ENCODE measurements at regions not wholly inside any gene's neighbourhood (a gene's known extent, or its start where the extent isn't known, plus 50 kb on each side); places are given as distances from the start of the nearest gene placed in this dataset.

DNA sequence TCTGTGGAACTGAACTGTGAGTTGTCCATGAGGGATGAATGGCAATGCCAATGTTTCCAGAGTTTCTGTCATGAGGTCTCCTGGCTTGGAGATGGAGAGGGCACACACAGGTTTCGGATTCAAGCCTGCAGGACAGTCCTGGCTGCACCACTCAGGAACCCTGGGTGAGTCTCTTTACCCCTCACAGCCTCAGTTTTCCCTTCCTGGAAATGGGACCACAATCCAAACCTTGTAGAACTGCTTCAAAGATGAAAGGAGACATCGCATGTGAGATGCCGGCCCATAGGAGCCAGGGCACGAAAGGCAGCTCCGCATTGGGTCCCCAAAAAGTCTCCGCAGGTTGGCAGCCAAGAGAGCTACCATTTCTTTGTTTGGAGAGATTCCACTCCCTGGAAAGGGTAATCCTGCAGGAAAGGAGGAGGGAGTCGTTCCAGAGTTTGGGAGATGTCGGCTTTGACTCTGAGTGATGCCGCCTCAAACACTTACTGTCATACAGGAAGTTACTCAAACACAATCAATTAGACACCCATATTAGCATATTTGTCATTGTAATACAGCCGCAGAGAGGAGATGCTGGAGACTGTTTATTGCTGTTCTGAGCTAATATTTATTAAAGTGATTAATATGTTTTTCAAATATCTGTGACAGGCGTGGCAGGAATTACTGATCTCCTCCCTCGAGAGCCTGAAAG lies 318.3 kb downstream of the MN1 start:
- ATAC-seq (replicated peaks) (no peak), DNase-seq (no peak)
- peaks cover 9 to 11% of the 10 kb centered on the region in 2 donors for H3K27me3 Mint-ChIP-seq
- no peak overlapping the region for H3K4me3 Mint-ChIP-seq
- H3K9me3 Mint-ChIP-seq, result peaks cover under 1 to 3% of the 10 kb centered on the region in 2 donors
- no peak overlapping the region for H3K27ac Mint-ChIP-seq
- H3K4me1 Mint-ChIP-seq, result no peaks in the 10 kb centered on the region
- no peaks in the 10 kb centered on the region for H3K36me3 Mint-ChIP-seq

DNA sequence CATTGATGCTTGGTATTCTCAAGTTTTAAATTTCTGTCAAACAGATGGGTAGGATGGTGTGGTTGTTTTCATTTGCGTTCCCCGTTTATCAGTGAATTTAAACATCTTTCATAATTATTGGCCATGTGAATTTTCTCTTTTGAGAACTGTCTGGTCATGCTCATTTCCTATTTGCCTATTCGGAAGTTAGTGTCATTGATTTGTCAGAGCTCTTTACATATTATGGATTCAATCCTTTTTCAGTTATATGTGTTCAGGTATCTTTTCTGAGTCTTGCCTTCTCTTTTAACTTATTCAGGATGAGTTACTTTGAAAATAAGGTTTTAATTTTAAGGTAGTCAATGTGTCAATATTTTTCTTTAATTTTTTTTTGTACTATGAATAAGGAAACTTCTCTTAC lies 315.7 kb downstream of the MN1 start:
- Mint-ChIP-seq H3K4me1 (no peaks in the 10 kb centered on the region), H3K27ac (no peak overlapping the region), H3K4me3 (no peak overlapping the region), H3K9me3 (peaks cover 0 to 2% of the 10 kb centered on the region in 2 donors), H3K36me3 (no peaks in the 10 kb centered on the region), H3K27me3 (peaks cover 9 to 11% of the 10 kb centered on the region in 2 donors)
- no peak for DNase-seq
- ATAC-seq (replicated peaks), result no peak

GRCh38 chr22:27487600-27488452 lies 313.7 kb downstream of the MN1 start:
- Mint-ChIP-seq H3K4me3 (no peak overlapping the region), H3K27me3 (peaks cover 5 to 7% of the 10 kb centered on the region in 2 donors), H3K27ac (no peak overlapping the region), H3K9me3 (peaks cover 12% of the 10 kb centered on the region in 2 donors), H3K4me1 (no peaks in the 10 kb centered on the region), H3K36me3 (peaks cover 0 to 6% of the 10 kb centered on the region in 2 donors)
- no peak for DNase-seq
- ATAC-seq (replicated peaks), result no peak

DNA sequence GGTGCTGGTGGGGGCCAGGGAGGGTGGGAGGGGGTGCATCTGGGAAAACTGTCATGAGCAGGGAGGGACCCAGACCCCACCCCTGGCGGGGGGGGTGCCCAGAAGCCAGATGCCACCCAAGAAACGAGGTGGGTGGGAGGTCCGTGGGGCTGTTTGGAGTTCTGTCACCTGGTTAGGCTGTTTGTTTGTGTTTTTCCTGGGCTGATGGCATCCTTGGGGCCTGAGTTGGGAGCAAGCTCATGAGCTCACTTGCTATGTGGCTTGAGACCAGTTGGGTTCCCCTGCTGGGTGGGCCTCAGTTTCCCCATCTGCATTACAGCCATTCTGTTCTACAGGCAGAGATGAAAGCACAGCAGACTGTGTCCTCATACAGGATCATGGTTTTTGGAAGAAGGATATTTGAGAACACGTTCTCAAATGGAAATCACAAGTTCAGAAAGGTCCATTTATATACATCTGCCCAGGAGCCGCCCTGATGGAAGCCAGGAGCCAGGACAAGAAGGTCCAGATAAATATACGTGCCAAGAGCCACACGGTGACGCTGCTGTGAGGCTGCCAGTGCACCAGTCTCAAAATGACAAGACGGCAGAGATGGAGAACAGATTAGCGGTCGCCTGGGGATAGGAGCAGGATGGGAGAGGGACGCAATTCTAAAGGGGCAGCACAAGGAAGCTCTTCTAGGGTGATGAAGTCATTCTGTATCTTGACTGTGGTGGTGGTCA lies 312.9 kb downstream of the MN1 start:
- peaks cover 0 to 6% of the 10 kb centered on the region in 2 donors for H3K36me3 Mint-ChIP-seq
- H3K27ac Mint-ChIP-seq, result no peak overlapping the region
- no peak for ATAC-seq (replicated peaks)
- no peak overlapping the region for H3K4me3 Mint-ChIP-seq
- peaks cover 5 to 6% of the 10 kb centered on the region in 2 donors for H3K27me3 Mint-ChIP-seq
- no peak for DNase-seq
- H3K4me1 Mint-ChIP-seq, result no peaks in the 10 kb centered on the region
- peaks cover 12 to 14% of the 10 kb centered on the region in 2 donors for H3K9me3 Mint-ChIP-seq

- H3K4me3 Mint-ChIP-seq, result no peak overlapping the region
- peaks cover 0 to 6% of the 10 kb centered on the region in 2 donors for H3K36me3 Mint-ChIP-seq
- no peaks in the 10 kb centered on the region for H3K4me1 Mint-ChIP-seq
- DNase-seq (no peak), ATAC-seq (replicated peaks) (no peak)
- no peaks in the 10 kb centered on the region for H3K27me3 Mint-ChIP-seq
- H3K27ac Mint-ChIP-seq, result no peak overlapping the region
- peaks cover 12 to 14% of the 10 kb centered on the region in 2 donors for H3K9me3 Mint-ChIP-seq
Measured at GRCh38 chr22:27489178-27489675, 312.3 kb downstream of the MN1 start.

GRCh38 chr22:27490080-27490479 lies 311.5 kb downstream of the MN1 start:
- H3K9me3 Mint-ChIP-seq, result peaks cover 12 to 14% of the 10 kb centered on the region in 2 donors
- H3K27me3 Mint-ChIP-seq, result no peaks in the 10 kb centered on the region
- no peak overlapping the region for H3K4me3 Mint-ChIP-seq
- DNase-seq (no peak), ATAC-seq (replicated peaks) (no peak)
- peaks cover 0 to 6% of the 10 kb centered on the region in 2 donors for H3K36me3 Mint-ChIP-seq
- no peak overlapping the region for H3K27ac Mint-ChIP-seq
- no peaks in the 10 kb centered on the region for H3K4me1 Mint-ChIP-seq

DNA sequence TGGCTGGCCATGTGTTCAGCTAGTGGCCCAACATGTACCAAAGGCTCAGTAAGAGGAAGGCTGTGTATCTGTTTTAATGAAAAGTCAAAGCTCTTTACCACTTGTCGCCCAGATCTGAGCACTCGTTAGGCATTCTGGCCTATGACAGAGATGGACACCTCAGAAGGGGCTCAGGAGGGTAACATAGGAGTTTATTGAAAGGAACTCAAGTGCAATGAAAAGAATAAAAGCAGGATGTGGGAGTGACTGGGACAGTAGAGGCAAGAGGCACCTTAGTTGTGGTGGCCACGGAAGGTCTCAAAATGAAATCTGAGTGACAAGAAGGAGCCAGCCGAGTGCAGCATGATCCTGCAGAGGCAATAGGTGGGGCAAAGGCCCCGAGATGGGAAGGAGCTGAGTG lies 309.7 kb downstream of the MN1 start:
- DNase-seq, result no peak
- Mint-ChIP-seq H3K4me3 (no peak overlapping the region), H3K27ac (no peak overlapping the region), H3K36me3 (peaks cover 0 to 6% of the 10 kb centered on the region in 2 donors), H3K9me3 (peaks cover 11 to 14% of the 10 kb centered on the region in 2 donors), H3K4me1 (no peaks in the 10 kb centered on the region), H3K27me3 (no peaks in the 10 kb centered on the region)
- no peak for ATAC-seq (replicated peaks)

- H3K36me3 Mint-ChIP-seq, result peaks cover 0 to 6% of the 10 kb centered on the region in 2 donors
- peaks cover 11 to 14% of the 10 kb centered on the region in 2 donors for H3K9me3 Mint-ChIP-seq
- H3K27ac Mint-ChIP-seq, result no peak overlapping the region
- ATAC-seq (replicated peaks), result no peak
- H3K4me3 Mint-ChIP-seq, result no peak overlapping the region
- no peaks in the 10 kb centered on the region for H3K4me1 Mint-ChIP-seq
- H3K27me3 Mint-ChIP-seq, result no peaks in the 10 kb centered on the region
- DNase-seq, result no peak
Measured at GRCh38 chr22:27492566-27493201, 308.9 kb downstream of the MN1 start.

DNA sequence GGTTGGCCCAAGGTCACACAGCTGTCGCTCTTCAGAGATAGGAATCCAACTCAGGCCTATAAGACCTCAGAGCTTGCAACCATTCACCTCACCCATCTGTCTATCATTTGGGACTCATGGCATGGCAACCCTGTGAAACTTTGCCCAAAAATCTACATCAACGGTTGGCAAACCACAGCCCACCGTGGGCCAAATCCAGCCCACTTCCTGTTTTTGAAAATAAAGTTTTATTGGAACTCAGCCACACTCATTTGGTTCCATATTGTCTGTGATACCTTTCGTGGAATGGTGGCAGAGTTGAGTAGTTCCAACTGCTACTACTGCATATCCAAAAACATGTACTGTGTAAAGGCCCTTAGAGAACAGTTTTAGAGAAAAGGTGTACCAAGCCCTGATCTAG lies 307.8 kb downstream of the MN1 start:
- Mint-ChIP-seq H3K4me1 (no peaks in the 10 kb centered on the region), H3K9me3 (peaks cover 11 to 14% of the 10 kb centered on the region in 2 donors), H3K27me3 (no peaks in the 10 kb centered on the region), H3K4me3 (no peak overlapping the region), H3K36me3 (peaks cover 0 to 6% of the 10 kb centered on the region in 2 donors), H3K27ac (peak overlapping the region; percentile 20)
- no peak for DNase-seq
- ATAC-seq (replicated peaks), result no peak

DNA sequence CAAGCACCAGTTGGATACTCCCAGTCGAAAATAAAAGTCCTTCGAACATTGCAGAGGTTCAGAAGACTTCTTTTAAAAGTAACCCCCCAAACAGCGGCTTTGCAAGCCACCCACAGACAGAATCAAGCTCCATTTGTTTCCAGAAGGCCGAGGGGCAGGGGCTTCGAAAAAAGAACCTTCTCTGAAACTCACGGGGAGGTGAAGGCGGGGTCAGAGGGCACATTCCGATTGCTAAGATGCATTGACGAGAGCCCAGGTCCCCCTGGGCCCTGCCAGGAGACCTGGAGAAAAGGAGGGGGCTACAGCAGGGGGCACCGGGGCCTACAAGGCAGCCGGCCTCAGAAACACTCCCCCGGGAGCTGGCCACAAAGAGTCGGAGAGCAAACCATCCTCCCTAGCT lies 306.8 kb downstream of the MN1 start:
- H3K4me3 Mint-ChIP-seq, result no peak overlapping the region
- no peak for ATAC-seq (replicated peaks)

GRCh38 chr22:27495325-27495724 lies 306.2 kb downstream of the MN1 start:
- Mint-ChIP-seq H3K36me3 (peaks cover 0 to 6% of the 10 kb centered on the region in 2 donors), H3K9me3 (peaks cover 11 to 14% of the 10 kb centered on the region in 2 donors), H3K4me1 (no peaks in the 10 kb centered on the region), H3K4me3 (no peak overlapping the region), H3K27ac (no peak overlapping the region), H3K27me3 (no peaks in the 10 kb centered on the region)
- ATAC-seq (replicated peaks), result no peak
- DNase-seq, result no peak

More for the DNA sequence above, 306.8 kb downstream of the MN1 start:
- DNase-seq, result no peak
- Mint-ChIP-seq H3K36me3 (peaks cover 0 to 6% of the 10 kb centered on the region in 2 donors), H3K27ac (no peak overlapping the region), H3K9me3 (peaks cover 11 to 14% of the 10 kb centered on the region in 2 donors), H3K4me1 (no peaks in the 10 kb centered on the region), H3K27me3 (no peaks in the 10 kb centered on the region)

DNA sequence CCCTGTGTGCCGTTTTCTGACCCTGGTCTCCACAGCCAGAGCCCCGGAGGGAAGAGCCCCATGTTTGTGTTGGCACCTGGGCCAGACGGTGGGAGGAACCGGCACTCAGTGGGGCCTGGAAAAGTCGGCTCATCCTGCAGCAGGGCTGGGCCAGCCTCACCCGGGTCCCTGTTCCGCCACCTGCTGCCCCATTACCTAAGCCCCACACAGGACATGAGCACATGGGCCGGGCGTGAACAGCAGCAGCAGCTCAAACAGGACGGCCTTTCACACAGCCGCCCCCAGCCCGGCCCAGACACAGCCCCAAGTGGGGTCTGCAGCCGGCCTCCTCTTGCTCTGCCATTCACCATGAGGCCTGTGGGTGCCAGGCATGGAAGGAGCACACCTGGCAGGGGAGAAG lies 302.4 kb downstream of the MN1 start:
- no peaks in the 10 kb centered on the region for H3K27me3 Mint-ChIP-seq
- no peaks in the 10 kb centered on the region for H3K36me3 Mint-ChIP-seq
- no peak for ATAC-seq (replicated peaks)
- H3K4me1 Mint-ChIP-seq, result no peaks in the 10 kb centered on the region
- no peak overlapping the region for H3K27ac Mint-ChIP-seq
- H3K9me3 Mint-ChIP-seq, result peaks cover 0 to 4% of the 10 kb centered on the region in 2 donors
- H3K4me3 Mint-ChIP-seq, result no peak overlapping the region
- no peak for DNase-seq

GRCh38 chr22:27501191-27501936 lies 300.2 kb downstream of the MN1 start:
- H3K4me3 Mint-ChIP-seq, result no peak overlapping the region
- no peak overlapping the region for H3K27ac Mint-ChIP-seq
- no peaks in the 10 kb centered on the region for H3K27me3 Mint-ChIP-seq
- H3K9me3 Mint-ChIP-seq, result peaks cover 0 to 4% of the 10 kb centered on the region in 2 donors
- DNase-seq (no peak), ATAC-seq (replicated peaks) (no peak)
- H3K4me1 Mint-ChIP-seq, result no peaks in the 10 kb centered on the region
- H3K36me3 Mint-ChIP-seq, result no peaks in the 10 kb centered on the region

Measured in stimulated activated naive B cell treated with anti-CD40 and anti-IgM and Interleukin-4, amounts not matched to agents 10 μg/mL and 1 μg/mL and 100 μg/mL, for 72 hours (primary cell).